Mesenchymal stem cell (in vitro differentiated cells and primary cell): ENCODE measurements at regions not wholly inside any gene's neighbourhood (a gene's known extent, or its start where the extent isn't known, plus 50 kb on each side); places are given as distances from the start of the nearest gene placed in this dataset.

Experiments used
- DNase-seq: peaks from one replicate; pipeline ENCODE4 v3.0.0-alpha.2; 2013
- H2AFZ ChIP-seq: one replicate; pipeline ENCODE4 v1.6.1; 2013; ENCODE audit warnings: low read depth, mild to moderate bottlenecking, control low read depth, inconsistent platforms, low read length, moderate library complexity
- H2AK5ac ChIP-seq: 2 replicates; pipeline ENCODE4 v1.6.1; 2013; ENCODE audit warnings: low read length, moderate library complexity, mild to moderate bottlenecking, inconsistent platforms; ENCODE audit not compliant: severe bottlenecking
- H2BK120ac ChIP-seq: one replicate; pipeline ENCODE4 v1.6.1; 2013; ENCODE audit warnings: low read depth, mild to moderate bottlenecking, inconsistent platforms, low read length, moderate library complexity
- H2BK12ac ChIP-seq, 2 experiments: one replicate each; pipeline ENCODE4 v1.6.1; 2013; ENCODE audit warnings: inconsistent platforms in 2 of 2, low read length in 2 of 2, mild to moderate bottlenecking in 2 of 2, moderate library complexity in 2 of 2, control low read depth in 1 of 2
- H2BK15ac ChIP-seq: one replicate; pipeline ENCODE4 v1.6.1; 2013; ENCODE audit warnings: mild to moderate bottlenecking, low read depth, inconsistent platforms; ENCODE audit not compliant: poor library complexity, severe bottlenecking
- H2BK5ac ChIP-seq: 2 replicates; pipeline ENCODE4 v1.6.1; 2013; ENCODE audit warnings: low read depth, mild to moderate bottlenecking, low read length, control low read depth, inconsistent platforms; ENCODE audit not compliant: poor library complexity, severe bottlenecking
- H3K14ac ChIP-seq, 2 experiments: one replicate each; pipeline ENCODE4 v1.6.1; 2013; ENCODE audit warnings: inconsistent platforms in 2 of 2, low read length in 2 of 2, control low read depth in 1 of 2, mild to moderate bottlenecking in 1 of 2, moderate library complexity in 1 of 2
- H3K18ac ChIP-seq, 2 experiments: one replicate each; pipeline ENCODE4 v1.6.1; 2013; ENCODE audit warnings: inconsistent platforms in 2 of 2, low read length in 2 of 2, control low read depth in 1 of 2, low read depth in 1 of 2, mild to moderate bottlenecking in 1 of 2
- H3K23ac ChIP-seq, 2 experiments: one replicate each; pipeline ENCODE4 v1.6.1; 2013; ENCODE audit warnings: inconsistent platforms in 2 of 2, low read length in 2 of 2, mild to moderate bottlenecking in 2 of 2, moderate library complexity in 2 of 2, control low read depth in 1 of 2
- H3K27ac ChIP-seq: 2 replicates; pipeline ENCODE4 v1.5.1; 2013; ENCODE audit warnings: mild to moderate bottlenecking, moderate library complexity, low read length, control low read depth, inconsistent platforms; ENCODE audit not compliant: poor library complexity, severe bottlenecking
- H3K27me3 ChIP-seq, 2 experiments: 2 replicates each; pipeline versions ENCODE4 v1.6.1 to v1.7.0; 2013; ENCODE audit warnings: low read length in 2 of 2, mild to moderate bottlenecking in 2 of 2, moderate library complexity in 2 of 2, control low read depth in 1 of 2, inconsistent platforms in 1 of 2; ENCODE audit not compliant: control insufficient read depth in 1 of 2, insufficient read depth in 1 of 2
- H3K36me3 ChIP-seq, 2 experiments: 2 replicates each; pipeline versions ENCODE4 v1.6.1 to v1.7.0; 2013; ENCODE audit warnings: low read length in 2 of 2, control low read depth in 1 of 2, inconsistent platforms in 1 of 2, low read depth in 1 of 2, mild to moderate bottlenecking in 1 of 2; ENCODE audit not compliant: insufficient read depth in 2 of 2, control insufficient read depth in 1 of 2
- H3K4ac ChIP-seq, 2 experiments: one replicate each; pipeline ENCODE4 v1.6.1; 2013; ENCODE audit warnings: inconsistent platforms in 2 of 2, low read length in 2 of 2, mild to moderate bottlenecking in 2 of 2, moderate library complexity in 2 of 2, control low read depth in 1 of 2, low read depth in 1 of 2
- H3K4me1 ChIP-seq: 2 replicates; pipeline ENCODE4 v1.6.1; 2013; ENCODE audit warnings: low read depth, low read length, control low read depth; ENCODE audit not compliant: control insufficient read depth, insufficient read depth
- H3K4me2 ChIP-seq: 2 replicates; pipeline ENCODE4 v1.6.1; 2013; ENCODE audit warnings: low read length, mild to moderate bottlenecking, inconsistent platforms; ENCODE audit not compliant: poor library complexity, severe bottlenecking
- H3K4me3 ChIP-seq, 2 experiments: 2 replicates each; pipeline versions ENCODE4 v1.5.1 to v1.7.0; 2013; ENCODE audit warnings: low read length in 2 of 2, mild to moderate bottlenecking in 2 of 2, control low read depth in 1 of 2, low read depth in 1 of 2; ENCODE audit not compliant: insufficient read depth in 1 of 2
- H3K79me1 ChIP-seq: replicated peaks from 2 replicates; pipeline ENCODE4 v1.6.1; 2013; ENCODE audit warnings: mild to moderate bottlenecking, control low read depth, low read length, inconsistent platforms; ENCODE audit not compliant: poor library complexity, severe bottlenecking
- H3K9ac ChIP-seq: 2 replicates; pipeline ENCODE4 v1.7.0; 2013; ENCODE audit warnings: mild to moderate bottlenecking, low read length, moderate library complexity
- H3K9me3 ChIP-seq: 2 replicates; pipeline ENCODE4 v1.7.0; 2013; ENCODE audit warnings: mild to moderate bottlenecking, low read length; ENCODE audit not compliant: control insufficient read depth
- H4K8ac ChIP-seq: one replicate; pipeline ENCODE4 v1.6.1; 2013; ENCODE audit warnings: inconsistent platforms, mild to moderate bottlenecking, low read length, moderate library complexity
- H4K91ac ChIP-seq: one replicate; pipeline ENCODE4 v1.6.1; 2013; ENCODE audit warnings: mild to moderate bottlenecking, low read length, inconsistent platforms
- WGBS: methylation state at CpG from one replicate; pipeline ENCODE4 v1.1.7; 2013; ENCODE audit warnings: mixed read lengths; 5-methylcytosine and 5-hydroxymethylcytosine counted together

- Histone ChIP-seq H4K8ac (no peak overlapping the region), H2BK5ac (no peak overlapping the region), H3K9ac (no peak overlapping the region), H3K27ac (no peak overlapping the region), H2BK12ac (no peak overlapping the region), H4K91ac (no peak overlapping the region), H3K18ac (no peak overlapping the region), H3K27me3 (no peaks in the 10 kb centered on the region), H3K14ac (no peak overlapping the region), H3K9me3 (peaks cover 15% of the 10 kb centered on the region), H2BK120ac (no peak overlapping the region), H2AFZ (no peak overlapping the region), H3K4me3 (no peak overlapping the region), H2AK5ac (no peak overlapping the region), H2BK15ac (no peak overlapping the region), H3K4ac (no peak overlapping the region), H3K4me1 (no peaks in the 10 kb centered on the region), H3K23ac (no peak overlapping the region), H3K36me3 (no peaks in the 10 kb centered on the region), H3K4me2 (no peak overlapping the region), H3K79me1 (no peaks in the 10 kb centered on the region)
- DNase-seq, result no peak
- 84% methylated on average over 1 of the region's 1 CpG for WGBS
Measured at GRCh38 chrX:23185951-23186350, 148.7 kb upstream of the PTCHD1 start.

GRCh38 chrX:23187819-23188218 lies 146.8 kb upstream of the PTCHD1 start:
- Histone ChIP-seq H2BK120ac (no peak overlapping the region), H3K9me3 (peaks cover 6% of the 10 kb centered on the region), H3K4me1 (no peaks in the 10 kb centered on the region), H2AK5ac (no peak overlapping the region), H3K27ac (no peak overlapping the region), H3K36me3 (no peaks in the 10 kb centered on the region), H2AFZ (no peak overlapping the region), H3K27me3 (no peaks in the 10 kb centered on the region), H2BK12ac (no peak overlapping the region), H3K23ac (no peak overlapping the region), H3K4me3 (no peak overlapping the region), H2BK15ac (no peak overlapping the region), H3K4ac (no peak overlapping the region), H3K9ac (no peak overlapping the region), H3K79me1 (no peaks in the 10 kb centered on the region), H3K14ac (no peak overlapping the region), H4K8ac (no peak overlapping the region), H3K18ac (no peak overlapping the region), H4K91ac (no peak overlapping the region), H2BK5ac (no peak overlapping the region), H3K4me2 (no peak overlapping the region)
- DNase-seq, result no peak
- no CpG with 5 or more reads among the region's 5 CpGs for WGBS

- Histone ChIP-seq H3K9ac (no peak overlapping the region), H3K27ac (no peak overlapping the region), H2BK12ac (no peak overlapping the region), H4K91ac (no peak overlapping the region), H2AFZ (no peak overlapping the region), H3K27me3 (no peaks in the 10 kb centered on the region), H3K4me1 (no peaks in the 10 kb centered on the region), H3K14ac (no peak overlapping the region), H3K36me3 (no peaks in the 10 kb centered on the region), H2BK5ac (no peak overlapping the region), H3K18ac (no peak overlapping the region), H2BK120ac (no peak overlapping the region), H3K23ac (no peak overlapping the region), H2AK5ac (no peak overlapping the region), H3K79me1 (no peaks in the 10 kb centered on the region), H3K4me2 (no peak overlapping the region), H3K4me3 (no peak overlapping the region), H2BK15ac (no peak overlapping the region), H3K9me3 (no peaks in the 10 kb centered on the region), H3K4ac (no peak overlapping the region), H4K8ac (no peak overlapping the region)
- no CpG with 5 or more reads among the region's 3 CpGs for WGBS
- no peak for DNase-seq
Measured at GRCh38 chrX:23194885-23195554, 139.6 kb upstream of the PTCHD1 start.

- Histone ChIP-seq H2BK120ac (no peak overlapping the region), H3K4me1 (no peaks in the 10 kb centered on the region), H3K23ac (no peak overlapping the region), H3K14ac (no peak overlapping the region), H2BK12ac (no peak overlapping the region), H2BK15ac (no peak overlapping the region), H2AFZ (no peak overlapping the region), H3K9me3 (no peaks in the 10 kb centered on the region), H3K27ac (no peak overlapping the region), H2BK5ac (no peak overlapping the region), H4K91ac (no peak overlapping the region), H3K36me3 (no peaks in the 10 kb centered on the region), H3K4me3 (no peak overlapping the region), H2AK5ac (no peak overlapping the region), H3K79me1 (no peaks in the 10 kb centered on the region), H3K27me3 (no peaks in the 10 kb centered on the region), H4K8ac (no peak overlapping the region), H3K9ac (no peak overlapping the region), H3K18ac (no peak overlapping the region), H3K4ac (no peak overlapping the region), H3K4me2 (no peak overlapping the region)
- DNase-seq, result no peak
- WGBS, result 80% methylated on average over 1 of the region's 1 CpG
Measured at GRCh38 chrX:23195761-23196160, 138.9 kb upstream of the PTCHD1 start.
